ENCODE measurements at regions not wholly inside any gene's neighbourhood (a gene's known extent, or its start where the extent isn't known, plus 50 kb on each side); places are given as distances from the start of the nearest gene placed in this dataset.

DNA sequence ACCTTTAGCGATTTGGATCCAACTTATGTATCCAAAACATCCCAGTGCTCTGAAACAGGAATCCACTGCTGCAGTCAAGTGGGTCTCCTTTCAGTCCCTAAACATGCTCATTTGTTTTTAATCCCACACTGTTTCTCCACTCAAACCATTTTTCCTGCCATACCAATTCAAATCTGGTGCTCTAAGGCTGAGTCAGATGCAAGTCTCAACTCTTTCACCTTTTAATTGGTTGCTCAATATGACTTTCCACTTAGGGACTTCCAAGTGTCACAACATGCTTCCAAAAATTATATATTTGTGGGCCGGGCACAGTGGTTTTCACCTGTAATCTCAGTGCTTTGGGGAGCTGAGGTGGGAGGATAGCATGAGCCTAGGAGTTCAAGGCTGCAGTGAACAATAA lies 113.4 kb upstream of the TANK start:
- no peak for TF ChIP-seq PATZ1 (CRISPR knock-in tag; IDR thresholded peaks at IDR 0.05; ENCODE audit: borderline replicate concordance)
- no peak for TF ChIP-seq ZNF565 (CRISPR knock-in tag; conservative IDR thresholded peaks at IDR 0.05; ENCODE audit: low read depth)
- TF ChIP-seq CSDC2 (CRISPR knock-in tag; IDR thresholded peaks at IDR 0.05), result no peak
- TF ChIP-seq ZNF8 (CRISPR knock-in tag; IDR thresholded peaks at IDR 0.05), result no peak
- TF ChIP-seq ZC3H10 (CRISPR knock-in tag; IDR thresholded peaks at IDR 0.05), result no peak
- no peak for TF ChIP-seq RARB (CRISPR knock-in tag; IDR thresholded peaks at IDR 0.05)
- no peak for TF ChIP-seq ZFP30 (CRISPR knock-in tag; IDR thresholded peaks at IDR 0.05)
- TF ChIP-seq, protein P1, sequence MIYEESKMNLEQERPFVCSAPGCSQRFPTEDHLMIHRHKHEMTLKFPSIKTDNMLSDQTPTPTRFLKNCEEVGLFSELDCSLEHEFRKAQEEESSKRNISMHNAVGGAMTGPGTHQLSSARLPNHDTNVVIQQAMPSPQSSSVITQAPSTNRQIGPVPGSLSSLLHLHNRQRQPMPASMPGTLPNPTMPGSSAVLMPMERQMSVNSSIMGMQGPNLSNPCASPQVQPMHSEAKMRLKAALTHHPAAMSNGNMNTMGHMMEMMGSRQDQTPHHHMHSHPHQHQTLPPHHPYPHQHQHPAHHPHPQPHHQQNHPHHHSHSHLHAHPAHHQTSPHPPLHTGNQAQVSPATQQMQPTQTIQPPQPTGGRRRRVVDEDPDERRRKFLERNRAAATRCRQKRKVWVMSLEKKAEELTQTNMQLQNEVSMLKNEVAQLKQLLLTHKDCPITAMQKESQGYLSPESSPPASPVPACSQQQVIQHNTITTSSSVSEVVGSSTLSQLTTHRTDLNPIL (CRISPR knock-in tag; IDR thresholded peaks at IDR 0.05; ENCODE audit: low read depth), result no peak
- no peak for TF ChIP-seq POU6F1 (CRISPR knock-in tag; IDR thresholded peaks at IDR 0.05; ENCODE audit: borderline replicate concordance, low read depth)
- TF ChIP-seq TOX (CRISPR knock-in tag; IDR thresholded peaks at IDR 0.05; ENCODE audit: borderline replicate concordance), result no peak
- TF ChIP-seq ZFP3 (CRISPR knock-in tag; IDR thresholded peaks at IDR 0.05), result no peak
- TF ChIP-seq ISL1 (CRISPR knock-in tag; IDR thresholded peaks at IDR 0.05), result no peak
- TF ChIP-seq ARNTL (CRISPR knock-in tag; IDR thresholded peaks at IDR 0.05; ENCODE audit: borderline replicate concordance, low read depth), result no peak
- no peak for TF ChIP-seq PPARA (CRISPR knock-in tag; IDR thresholded peaks at IDR 0.05; ENCODE audit: borderline replicate concordance)

Data from SK-N-SH treated with all-trans-retinoic acid at 6 μM for 48 hours (cell line).